Mucosa of stomach (tissue), 1 donor: ENCODE measurements at regions not wholly inside any gene's neighbourhood (a gene's known extent, or its start where the extent isn't known, plus 50 kb on each side); places are given as distances from the start of the nearest gene placed in this dataset.
"Not testable (repeated sequence)": the region's sequence is repeated elsewhere in the genome, so short reads cannot be mapped to it uniquely, and the experiment has no call there.

Experiments
- H3K27me3 ChIP-seq: one replicate; pipeline ENCODE4 v1.7.0; 2013; ENCODE audit warnings: mild to moderate bottlenecking, low read length; ENCODE audit not compliant: control insufficient read depth, insufficient read depth
- H3K36me3 ChIP-seq: one replicate; pipeline ENCODE4 v1.7.0; 2013; ENCODE audit warnings: low read length; ENCODE audit not compliant: control insufficient read depth, insufficient read depth
- H3K4me1 ChIP-seq: one replicate; pipeline ENCODE4 v1.7.0; 2013; ENCODE audit warnings: mild to moderate bottlenecking, low read length; ENCODE audit not compliant: control insufficient read depth, insufficient read depth
- H3K4me3 ChIP-seq: one replicate; pipeline ENCODE4 v1.7.0; 2013; ENCODE audit warnings: low read length
- H3K9ac ChIP-seq: one replicate; pipeline ENCODE4 v1.7.0; 2013; ENCODE audit warnings: mild to moderate bottlenecking, low read length, moderate library complexity
- H3K9me3 ChIP-seq: one replicate; pipeline ENCODE4 v1.7.0; 2013; ENCODE audit warnings: mild to moderate bottlenecking, low read length, moderate library complexity; ENCODE audit not compliant: control insufficient read depth
- donor health status: Pancreatic carcinoma.

DNA sequence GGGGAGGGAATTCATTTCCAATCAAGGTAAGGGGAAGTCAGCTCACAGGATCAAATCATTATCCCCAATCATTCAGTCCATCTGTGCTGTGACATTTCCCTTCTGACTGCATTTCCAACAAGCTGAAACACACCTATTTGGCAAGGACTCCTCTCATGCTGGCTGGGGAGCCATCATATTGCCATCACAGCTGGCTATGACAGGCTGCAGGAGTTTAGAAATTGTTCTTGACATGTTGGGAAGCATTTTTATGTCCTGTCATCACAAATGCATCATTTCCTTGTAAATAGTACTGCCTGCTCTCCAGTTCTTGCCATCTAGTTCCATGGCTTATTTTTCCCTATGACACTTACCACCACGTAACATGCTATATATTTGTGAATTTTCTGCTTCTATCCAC, 113.9 kb upstream of the TMEM170B start:
- H3K4me3 ChIP-seq = no peak overlapping the region
- H3K27me3 ChIP-seq = no peaks in the 10 kb centered on the region
- no peak overlapping the region for H3K9ac ChIP-seq
- no peaks in the 10 kb centered on the region for H3K9me3 ChIP-seq
- peaks cover 34% of the 10 kb centered on the region for H3K4me1 ChIP-seq
- no peaks in the 10 kb centered on the region for H3K36me3 ChIP-seq

DNA sequence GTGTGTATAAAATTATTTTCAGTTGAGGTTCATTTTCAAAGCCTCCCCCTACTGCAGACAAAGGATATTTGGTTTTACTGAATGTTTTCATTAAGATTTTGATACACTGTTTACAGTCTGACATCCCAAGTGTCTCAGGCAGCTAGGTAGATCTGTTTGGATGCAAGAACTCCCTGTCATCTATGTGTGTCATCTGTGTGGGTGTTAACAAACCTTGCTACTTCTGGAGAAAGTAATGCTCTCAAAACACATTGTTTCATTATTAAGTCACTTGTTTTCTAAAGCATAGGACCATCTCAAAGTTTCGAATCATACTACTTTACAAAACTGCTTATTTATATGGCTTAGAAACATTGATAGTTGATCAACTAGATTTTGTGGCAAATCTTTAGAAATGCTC, 114.5 kb upstream of the TMEM170B start:
- Histone ChIP-seq H3K4me3 (no peak overlapping the region), H3K9ac (no peak overlapping the region), H3K4me1 (peaks cover 28% of the 10 kb centered on the region), H3K9me3 (no peaks in the 10 kb centered on the region), H3K36me3 (no peaks in the 10 kb centered on the region), H3K27me3 (no peaks in the 10 kb centered on the region)

DNA sequence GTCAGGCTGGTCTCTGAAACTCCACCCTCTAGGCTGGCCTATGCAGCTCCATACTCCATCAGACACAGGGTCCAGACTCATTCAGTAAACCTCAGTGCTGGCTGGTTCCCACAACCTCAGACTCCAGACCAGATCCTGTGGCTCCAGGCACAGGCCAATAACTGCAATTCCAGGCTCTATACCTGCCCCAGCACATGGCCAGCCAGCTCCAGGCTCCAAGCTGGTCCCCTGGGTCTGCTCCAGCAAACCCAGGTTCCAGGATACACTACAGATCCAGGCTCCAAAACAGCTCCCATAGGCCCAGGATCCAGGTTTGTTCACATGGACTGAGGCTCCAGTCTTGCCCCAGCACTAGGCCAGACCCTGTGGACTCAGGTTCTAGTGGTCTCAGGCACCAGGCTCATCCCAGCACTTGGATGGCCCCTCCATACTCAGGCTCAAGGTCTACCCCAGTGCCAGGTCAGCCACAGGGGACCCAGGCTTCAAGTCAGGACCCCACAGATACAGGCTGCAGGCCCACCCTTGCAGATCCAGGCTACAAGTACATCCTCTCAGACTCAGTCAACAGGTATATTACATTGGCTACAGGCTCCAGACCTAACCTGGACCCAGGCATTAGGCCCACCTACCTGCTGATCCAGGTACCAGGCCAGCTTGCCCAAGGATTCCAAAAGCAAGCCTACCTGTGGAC, 117.6 kb upstream of the TMEM170B start:
- H3K9me3 ChIP-seq = no peaks in the 10 kb centered on the region
- no peaks in the 10 kb centered on the region for H3K36me3 ChIP-seq
- peaks cover 6% of the 10 kb centered on the region for H3K4me1 ChIP-seq
- H3K9ac ChIP-seq = no peak overlapping the region
- no peaks in the 10 kb centered on the region for H3K27me3 ChIP-seq
- no peak overlapping the region for H3K4me3 ChIP-seq

DNA sequence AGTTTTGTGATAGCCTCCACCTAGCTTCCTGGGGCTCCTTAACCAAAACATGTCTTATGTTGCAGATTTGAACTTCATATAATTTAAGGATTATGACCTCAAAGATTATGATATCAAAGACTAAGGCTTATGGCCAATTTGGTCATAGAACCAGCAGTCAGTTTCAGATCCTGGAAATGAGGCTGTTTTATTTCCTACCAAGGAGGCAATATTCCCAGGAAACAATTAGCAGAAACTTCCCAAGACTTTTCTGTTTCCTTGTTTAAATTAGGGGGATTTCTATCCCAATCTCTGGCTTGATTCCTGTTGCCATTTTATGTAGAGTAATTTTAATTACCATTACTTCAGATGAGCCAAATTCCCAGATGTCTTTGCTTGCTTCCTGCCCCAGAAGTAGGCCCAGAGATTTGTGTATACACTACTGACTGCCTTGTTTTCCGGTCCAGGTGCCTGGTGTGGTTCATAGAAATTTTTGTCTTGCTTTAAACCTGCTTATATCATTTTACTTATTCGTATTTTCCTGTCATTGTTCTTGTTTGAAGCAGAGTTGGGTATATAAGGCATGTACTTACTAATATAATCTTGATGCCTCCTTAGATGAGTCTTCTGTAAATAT, 119.2 kb upstream of the TMEM170B start:
- no peaks in the 10 kb centered on the region for H3K27me3 ChIP-seq
- H3K9ac ChIP-seq = no peak overlapping the region
- no peaks in the 10 kb centered on the region for H3K9me3 ChIP-seq
- H3K4me3 ChIP-seq = no peak overlapping the region
- H3K4me1 ChIP-seq = no peaks in the 10 kb centered on the region
- no peaks in the 10 kb centered on the region for H3K36me3 ChIP-seq

DNA sequence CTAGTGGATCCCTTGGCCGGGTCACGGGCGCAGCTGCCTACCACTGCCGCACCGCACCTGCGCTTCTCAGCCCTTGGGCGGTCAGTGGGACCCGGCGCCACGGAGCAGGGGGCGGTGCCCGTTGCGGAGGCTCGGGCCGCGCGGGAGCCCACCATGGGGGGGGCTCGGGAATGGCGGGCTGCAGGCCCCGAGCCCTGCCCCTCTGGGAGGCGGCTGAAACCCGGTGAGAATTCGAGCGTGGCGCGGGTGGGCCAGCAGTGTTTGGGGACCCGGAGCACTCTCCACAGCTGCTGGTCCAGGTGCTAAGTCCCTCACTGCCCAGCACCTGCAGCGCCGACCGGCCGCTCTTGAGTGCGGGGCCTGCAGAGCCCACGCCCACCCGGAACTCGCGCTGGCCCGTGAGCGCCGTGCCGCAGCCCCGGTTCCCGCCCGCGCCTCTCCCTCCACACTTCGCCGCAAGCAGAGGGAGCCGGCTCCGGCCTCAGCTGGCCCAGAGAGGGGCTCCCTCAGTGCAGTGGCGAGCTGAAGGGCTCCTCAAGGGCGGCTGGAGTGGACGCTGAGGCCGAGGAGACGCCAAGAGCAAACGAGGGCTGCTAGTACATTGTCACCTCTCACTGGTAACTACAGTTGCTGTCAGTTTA, 120.5 kb upstream of the TMEM170B start:
- Histone ChIP-seq H3K36me3 (no peaks in the 10 kb centered on the region), H3K27me3 (no peaks in the 10 kb centered on the region), H3K4me1 (no peaks in the 10 kb centered on the region), H3K4me3 (no peak overlapping the region), H3K9me3 (no peaks in the 10 kb centered on the region), H3K9ac (no peak overlapping the region)

DNA sequence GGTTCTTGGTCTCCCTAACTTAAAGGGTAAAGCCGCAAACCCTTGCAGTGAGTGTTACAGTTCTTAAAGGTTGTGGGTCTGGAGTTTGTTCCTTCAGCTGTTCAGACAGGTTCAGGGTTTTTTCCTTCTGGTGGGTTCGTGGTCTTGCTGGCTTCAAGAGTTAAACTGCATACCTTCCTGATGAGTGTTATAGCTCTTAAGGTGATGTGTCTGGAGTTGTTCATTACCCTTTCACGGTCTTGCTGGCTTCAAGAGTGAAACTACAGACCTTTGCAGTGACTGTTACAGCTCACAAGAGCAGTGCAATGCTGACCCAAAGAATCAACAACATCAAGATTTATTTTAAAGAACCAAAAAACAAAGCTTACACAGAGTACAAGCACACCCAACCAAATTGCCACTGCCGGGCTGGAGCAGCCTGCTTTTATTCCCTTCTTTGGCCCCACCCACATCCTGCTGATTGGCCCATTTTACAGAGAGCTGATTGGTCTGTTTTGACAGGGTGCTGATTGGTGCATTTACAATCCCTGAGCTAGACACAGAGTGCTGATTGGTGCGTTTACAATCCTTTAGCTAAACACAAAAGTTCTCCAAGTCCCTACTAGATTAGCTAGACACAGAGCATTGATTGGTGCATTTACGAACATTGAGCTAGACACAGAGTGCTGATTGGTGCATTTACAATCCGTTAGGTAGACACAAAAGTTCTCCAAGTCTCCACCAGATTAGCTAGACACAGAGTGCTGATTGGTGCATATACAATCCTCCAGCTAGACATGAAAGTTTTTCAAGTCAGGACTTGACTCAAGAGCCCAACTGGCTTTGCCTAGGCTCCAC, 121.2 kb upstream of the TMEM170B start:
- not testable (repeated sequence) for H3K4me1 ChIP-seq, H3K9me3 ChIP-seq, H3K4me3 ChIP-seq, H3K9ac ChIP-seq, H3K27me3 ChIP-seq, H3K36me3 ChIP-seq

DNA sequence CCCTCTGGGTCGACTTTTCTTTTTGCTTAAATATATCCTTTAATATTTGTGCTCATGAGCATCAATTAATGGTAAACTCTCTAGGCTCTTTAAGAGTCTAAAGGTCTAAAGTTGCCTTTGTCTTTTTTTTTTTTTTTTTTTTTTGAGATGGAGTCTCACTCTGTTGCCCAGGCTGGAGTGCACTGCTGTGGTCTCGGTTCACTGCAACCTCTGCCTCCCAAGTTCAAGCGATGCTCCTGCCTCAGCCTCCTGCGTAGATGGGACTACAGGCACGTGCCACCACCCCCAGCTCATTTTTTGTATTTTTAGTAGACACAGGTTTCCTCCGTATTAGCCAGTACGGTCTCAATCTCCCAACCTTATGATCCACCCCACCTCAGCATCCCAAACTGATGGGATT, 122.0 kb upstream of the TMEM170B start:
- Histone ChIP-seq H3K36me3 (no peaks in the 10 kb centered on the region), H3K9me3 (no peaks in the 10 kb centered on the region), H3K27me3 (no peaks in the 10 kb centered on the region), H3K4me1 (no peaks in the 10 kb centered on the region), H3K9ac (no peak overlapping the region), H3K4me3 (no peak overlapping the region)

DNA sequence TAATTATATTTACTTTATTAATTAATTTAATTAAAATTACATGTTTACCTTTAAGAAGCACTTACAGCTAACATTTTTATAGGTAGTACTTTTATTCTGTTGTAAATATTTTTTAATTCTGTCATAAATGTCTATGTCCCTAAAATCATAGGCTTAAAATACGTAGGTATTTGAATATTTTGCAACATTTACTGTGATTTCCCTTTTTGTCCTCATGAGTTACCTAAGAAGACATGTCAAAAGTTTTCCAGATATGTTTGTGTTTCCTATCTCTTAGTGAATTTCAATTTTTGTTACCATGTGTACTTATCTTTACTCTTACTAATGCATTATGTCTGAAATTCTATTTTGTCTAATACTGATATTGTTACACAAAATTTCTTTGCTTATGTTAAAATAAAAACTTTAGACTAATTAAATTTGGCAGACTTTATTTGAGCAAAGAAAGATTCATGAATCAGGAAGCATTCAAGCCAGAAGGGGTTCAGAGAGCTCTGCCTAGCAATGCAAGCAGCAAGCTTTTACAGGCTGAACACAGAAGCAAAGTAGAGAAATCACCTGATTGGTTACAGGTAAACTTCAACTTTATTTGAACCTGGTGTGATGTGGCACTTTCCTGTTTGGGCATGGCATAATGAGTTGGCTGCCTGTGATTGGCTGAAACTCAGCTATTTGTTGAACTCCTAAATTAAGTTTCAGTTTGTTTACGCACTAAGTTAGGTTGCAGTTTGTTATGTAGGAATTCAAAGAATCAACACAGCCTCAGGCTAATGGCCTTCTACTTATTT, 123.2 kb upstream of the TMEM170B start:
- H3K4me1 ChIP-seq = no peaks in the 10 kb centered on the region

DNA sequence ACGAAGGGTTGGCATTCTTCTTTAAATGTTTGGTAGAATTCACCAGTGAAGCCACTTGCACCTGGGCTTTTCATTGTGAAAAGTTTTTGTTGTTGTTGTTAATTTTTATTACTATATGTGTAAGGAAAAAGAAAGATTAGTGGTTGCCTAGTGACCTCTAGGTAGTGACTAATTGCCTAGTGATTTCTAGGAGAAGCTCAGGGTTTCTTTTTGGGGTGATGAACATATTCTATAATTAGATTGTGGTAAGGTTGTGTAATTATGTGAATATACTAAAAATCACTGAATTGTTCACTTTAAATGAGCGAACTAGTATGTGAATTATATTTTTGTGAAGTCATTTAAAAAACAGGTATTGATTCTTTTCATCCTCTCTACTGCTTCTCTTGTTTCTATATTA, 123.8 kb upstream of the TMEM170B start:
- no peaks in the 10 kb centered on the region for H3K36me3 ChIP-seq
- no peaks in the 10 kb centered on the region for H3K4me1 ChIP-seq
- H3K9ac ChIP-seq = no peak overlapping the region
- no peaks in the 10 kb centered on the region for H3K27me3 ChIP-seq
- H3K9me3 ChIP-seq = no peaks in the 10 kb centered on the region
- H3K4me3 ChIP-seq = no peak overlapping the region

More for the DNA sequence above, 123.2 kb upstream of the TMEM170B start:
- Histone ChIP-seq H3K4me3 (no peak overlapping the region), H3K9ac (no peak overlapping the region), H3K36me3 (no peaks in the 10 kb centered on the region), H3K9me3 (no peaks in the 10 kb centered on the region), H3K27me3 (no peaks in the 10 kb centered on the region)

DNA sequence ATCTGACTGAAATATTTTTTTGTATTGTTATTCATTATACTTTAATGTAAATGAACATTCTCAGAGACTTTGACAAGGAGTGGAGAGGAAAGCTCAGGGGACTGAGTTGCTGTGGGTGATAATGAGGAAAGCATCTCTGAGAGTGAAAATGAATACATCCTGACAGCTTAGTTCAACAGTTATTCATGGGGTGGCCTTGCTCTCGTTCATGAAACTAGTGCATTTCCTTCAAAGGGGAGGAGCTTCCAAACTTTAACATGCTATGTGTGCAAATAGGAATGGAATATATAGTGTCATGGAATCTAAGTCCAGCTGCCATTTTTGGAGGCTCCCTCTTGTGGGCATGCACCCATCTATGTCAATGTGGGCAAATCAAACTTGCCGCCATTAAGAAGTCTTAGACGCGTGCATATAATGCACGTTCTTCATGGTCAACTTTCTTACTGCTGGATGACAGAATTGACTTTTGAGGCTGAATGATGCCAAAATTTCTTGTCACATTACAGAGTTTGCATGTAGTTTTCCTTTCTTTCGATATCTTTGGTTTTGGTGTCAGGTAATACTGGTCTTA, 124.3 kb upstream of the TMEM170B start:
- no peaks in the 10 kb centered on the region for H3K27me3 ChIP-seq
- H3K4me1 ChIP-seq = no peaks in the 10 kb centered on the region
- no peak overlapping the region for H3K4me3 ChIP-seq
- no peak overlapping the region for H3K9ac ChIP-seq
- no peaks in the 10 kb centered on the region for H3K36me3 ChIP-seq
- no peaks in the 10 kb centered on the region for H3K9me3 ChIP-seq

DNA sequence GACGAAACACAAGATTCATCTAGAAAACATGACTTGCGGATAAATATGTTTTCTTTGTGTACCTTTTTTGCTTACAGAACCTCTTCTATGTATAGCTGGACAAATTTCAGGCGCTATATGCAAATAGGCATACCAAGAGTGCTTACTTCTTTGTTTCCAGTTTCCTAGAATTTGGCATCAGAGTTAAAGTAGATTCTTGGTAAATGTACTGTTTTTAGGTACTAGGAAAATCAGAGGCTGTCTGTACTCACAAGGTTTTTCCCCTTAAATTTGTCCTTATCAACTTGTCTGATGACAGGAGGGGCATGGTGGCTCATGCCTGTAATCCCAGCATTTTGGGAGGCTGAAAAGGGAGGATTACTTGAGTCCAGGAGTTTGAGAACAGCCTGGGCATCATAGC, 124.9 kb upstream of the TMEM170B start:
- H3K4me1 ChIP-seq = no peaks in the 10 kb centered on the region
- H3K9me3 ChIP-seq = no peaks in the 10 kb centered on the region
- no peaks in the 10 kb centered on the region for H3K36me3 ChIP-seq
- H3K27me3 ChIP-seq = no peaks in the 10 kb centered on the region
- no peak overlapping the region for H3K9ac ChIP-seq
- no peak overlapping the region for H3K4me3 ChIP-seq
